Lower lobe of right lung (tissue), 2 donors: ENCODE measurements at regions not wholly inside any gene's neighbourhood (a gene's known extent, or its start where the extent isn't known, plus 50 kb on each side); places are given as distances from the start of the nearest gene placed in this dataset.
"Not testable (repeated sequence)": the region's sequence is repeated elsewhere in the genome, so short reads cannot be mapped to it uniquely, and the experiment has no call there.

Source experiments
- ATAC-seq, 2 donors: fragments of 200-7000 bp; cut with Tn5 transposase; one replicate each; pipeline ENCODE4 v1.9.1; 2020 to 2022; ENCODE audit warnings: mild to moderate bottlenecking in 2 of 2, moderate library complexity in 2 of 2
- DNase-seq: peaks from one replicate; pipeline ENCODE4 v3.0.0-alpha.2; 2020
- H3K27ac ChIP-seq: fragments of 200-600 bp; one replicate; pipeline ENCODE4 v1.8.0; 2022
- H3K27me3 ChIP-seq: fragments of 200-600 bp; one replicate; pipeline ENCODE4 v1.8.0; 2022; ENCODE audit warnings: low read depth
- H3K36me3 ChIP-seq: fragments of 200-600 bp; one replicate; pipeline ENCODE4 v1.8.0; 2022; ENCODE audit warnings: mild to moderate bottlenecking
- H3K4me1 ChIP-seq: fragments of 200-600 bp; one replicate; pipeline ENCODE4 v1.8.0; 2022
- H3K4me3 ChIP-seq: fragments of 200-600 bp; one replicate; pipeline ENCODE4 v1.8.0; 2022; ENCODE audit warnings: mild to moderate bottlenecking
- H3K9me3 ChIP-seq: fragments of 200-600 bp; one replicate; pipeline ENCODE4 v1.8.0; 2022
- CTCF ChIP-seq: fragments of 200-600 bp; IDR thresholded peaks from one replicate; pipeline ENCODE4 v1.8.0; 2022; ENCODE audit warnings: antibody characterized with exemption, mild to moderate bottlenecking
- intact Hi-C: fragments of 100-400 bp; cut with DNase I; formaldehyde crosslinking; loops from one replicate; pipeline ENCODE4 v1.11.0; 2022
- donor health status: DM: no; HTN: yes; CAD: no; lungs with severe emphysema.

DNA sequence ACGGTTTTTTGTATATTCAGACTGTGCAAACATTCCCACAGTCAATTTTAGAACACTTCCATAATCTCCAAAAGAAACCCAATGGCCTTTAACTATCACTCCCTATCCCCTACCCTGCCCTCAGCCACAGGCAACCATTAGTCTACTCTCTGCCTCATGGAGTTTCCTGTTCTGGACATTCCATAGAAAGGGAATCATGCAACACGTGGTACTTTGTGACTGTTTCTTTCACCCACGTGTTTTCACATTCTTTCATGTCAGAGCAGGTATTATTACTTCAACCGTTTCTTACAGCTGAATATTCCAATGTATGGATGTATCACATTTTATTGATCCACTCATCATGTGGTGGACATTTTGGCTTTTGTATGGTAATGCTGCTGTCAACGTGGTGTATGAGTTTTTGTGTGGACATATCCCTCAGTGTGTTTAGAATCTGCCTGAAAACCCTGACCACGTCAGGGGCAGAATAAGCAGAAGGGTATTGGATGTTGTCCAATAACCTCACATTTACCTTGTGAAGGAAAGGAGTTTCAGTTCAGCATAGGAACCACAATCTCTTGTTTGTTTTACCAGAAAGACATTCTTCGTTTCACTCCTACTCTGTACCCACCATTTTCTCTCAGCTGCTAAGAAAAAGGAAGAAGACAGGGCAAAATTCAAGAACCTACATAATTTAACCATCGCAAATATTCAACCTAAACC, 107.5 kb upstream of the DYRK2 start:
- DNase-seq (no peak), ATAC-seq (no peak)
- Histone ChIP-seq H3K27me3 (no peaks in the 10 kb centered on the region), H3K4me1 (no peaks in the 10 kb centered on the region), H3K27ac (no peak overlapping the region), H3K9me3 (no peaks in the 10 kb centered on the region), H3K36me3 (no peaks in the 10 kb centered on the region), H3K4me3 (no peak overlapping the region)
- no peak for TF ChIP-seq CTCF
- intact Hi-C loops: no loop called here

- Histone ChIP-seq H3K9me3 (no peaks in the 10 kb centered on the region), H3K4me1 (no peaks in the 10 kb centered on the region), H3K27ac (no peak overlapping the region), H3K4me3 (no peak overlapping the region), H3K36me3 (no peaks in the 10 kb centered on the region), H3K27me3 (no peaks in the 10 kb centered on the region)
- no peak for TF ChIP-seq CTCF
- intact Hi-C loops: no loop called here
- DNase-seq (no peak), ATAC-seq (no peak)
Observed at GRCh38 chr12:67541625-67541991, 106.9 kb upstream of the DYRK2 start.

DNA sequence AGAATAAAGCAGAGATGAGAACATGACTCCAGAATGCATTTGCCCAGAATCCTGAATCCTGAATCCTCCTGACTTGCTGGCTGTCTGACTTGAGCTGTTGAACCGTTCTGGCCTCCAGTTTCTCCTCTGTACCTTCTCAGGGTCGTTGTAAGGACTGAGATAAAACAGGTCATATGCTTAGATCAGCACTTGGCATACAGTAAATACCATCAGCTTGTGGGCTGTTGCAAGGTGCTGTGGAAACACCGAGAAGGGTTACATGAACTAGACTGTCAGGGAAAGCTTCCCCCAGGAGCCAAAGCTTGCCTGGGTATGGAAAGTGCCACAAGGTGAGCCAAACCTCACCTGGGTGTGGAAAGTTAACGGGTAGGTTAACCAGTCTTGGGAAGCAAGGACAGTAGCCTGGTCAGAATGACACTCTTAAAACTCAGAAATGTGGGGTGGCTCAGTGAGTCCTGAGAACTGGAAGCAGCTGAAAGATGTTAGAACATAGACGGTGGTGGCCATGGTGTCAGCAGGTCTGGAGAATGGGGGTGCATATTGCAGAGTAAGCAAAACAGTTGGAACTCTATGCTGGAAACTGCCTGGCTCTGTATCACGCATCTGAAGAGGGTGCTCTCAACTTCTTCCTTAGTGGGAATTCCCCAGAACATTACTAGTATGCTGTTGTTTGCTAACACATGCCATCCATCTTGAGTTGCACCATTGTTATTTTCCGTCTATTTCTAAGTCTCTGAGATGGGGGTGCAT, 105.3 kb upstream of the DYRK2 start:
- no peaks in the 10 kb centered on the region for H3K27me3 ChIP-seq
- H3K4me3 ChIP-seq: no peak overlapping the region
- DNase-seq: no peak
- no peak for ATAC-seq
- intact Hi-C loops: no loop called here
- no peak overlapping the region for H3K27ac ChIP-seq
- TF ChIP-seq CTCF: no peak
- no peaks in the 10 kb centered on the region for H3K4me1 ChIP-seq
- H3K36me3 ChIP-seq: no peaks in the 10 kb centered on the region
- no peaks in the 10 kb centered on the region for H3K9me3 ChIP-seq

GRCh38 chr12:67545298-67545697, 103.2 kb upstream of the DYRK2 start:
- Histone ChIP-seq H3K4me3 (no peak overlapping the region), H3K27me3 (no peaks in the 10 kb centered on the region), H3K9me3 (no peaks in the 10 kb centered on the region), H3K36me3 (no peaks in the 10 kb centered on the region), H3K4me1 (no peaks in the 10 kb centered on the region), H3K27ac (no peak overlapping the region)
- no peak for ATAC-seq
- TF ChIP-seq CTCF: no peak
- no peak for DNase-seq
- intact Hi-C loops: no loop called here

- DNase-seq (no peak), ATAC-seq (no peak)
- Histone ChIP-seq H3K36me3 (no peaks in the 10 kb centered on the region), H3K27ac (no peak overlapping the region), H3K4me3 (no peak overlapping the region), H3K4me1 (no peaks in the 10 kb centered on the region), H3K9me3 (no peaks in the 10 kb centered on the region), H3K27me3 (no peaks in the 10 kb centered on the region)
- no peak for TF ChIP-seq CTCF
- intact Hi-C loops: no loop called here
Observed at GRCh38 chr12:67546746-67547145, 101.8 kb upstream of the DYRK2 start.

DNA sequence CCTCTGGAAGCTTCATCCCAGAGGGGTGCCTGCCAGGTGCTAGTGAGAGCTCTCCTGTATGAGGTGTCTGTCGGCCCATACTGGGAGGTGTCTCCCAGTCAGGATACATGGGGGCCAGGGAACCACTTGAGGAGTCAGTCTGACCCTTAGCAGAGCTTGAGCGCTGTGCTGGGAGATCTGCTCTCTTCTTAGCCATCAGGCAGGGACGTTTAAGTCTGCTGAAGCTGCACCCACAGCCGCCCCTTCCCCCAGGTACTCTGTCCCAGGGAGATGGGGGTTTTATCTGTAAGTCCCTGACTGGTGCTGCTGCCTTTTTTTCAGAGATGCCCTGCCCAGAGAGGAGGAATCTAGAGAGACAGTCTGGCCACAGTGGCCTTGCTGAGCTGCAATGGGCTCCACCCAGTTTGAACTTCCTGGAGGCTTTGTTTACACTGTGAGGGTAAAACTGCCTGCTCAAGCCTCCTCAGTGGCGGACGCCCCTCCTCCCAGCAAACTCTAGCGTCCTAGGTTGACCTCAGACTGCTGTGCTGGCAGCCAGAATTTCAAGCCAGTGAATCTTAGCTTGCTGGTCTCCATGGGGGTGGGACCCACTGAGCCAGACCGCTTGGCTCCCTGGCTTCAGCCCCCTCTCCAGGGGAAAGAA, 93.3 kb upstream of the DYRK2 start:
- H3K9me3 ChIP-seq, H3K27ac ChIP-seq, H3K4me3 ChIP-seq, H3K36me3 ChIP-seq, intact Hi-C loops, H3K27me3 ChIP-seq: not testable (repeated sequence)
- ATAC-seq (peak; percentile 78 to 80), DNase-seq (peak; percentile 61)
- H3K4me1 ChIP-seq: peaks cover 13% of the 10 kb centered on the region
